H1 (cell line): ENCODE measurements at regions not wholly inside any gene's neighbourhood (a gene's known extent, or its start where the extent isn't known, plus 50 kb on each side); places are given as distances from the start of the nearest gene placed in this dataset.

Experiments
- CTCF ChIA-PET: fragments of 300-600 bp; sonication (Branson Sonifier 250); formaldehyde crosslinking; loops from one replicate; lab custom pipeline; 2021; ENCODE audit not compliant: partially characterized antibody; lab: Charles Lee
- POLR2A ChIA-PET: fragments of 300-600 bp; sonication (Branson Sonifier 250); formaldehyde crosslinking; loops from one replicate; lab custom pipeline; 2021; ENCODE audit warnings: inconsistent platforms; ENCODE audit not compliant: partially characterized antibody; lab: Charles Lee
- DNase-seq, 2 experiments: peaks; one replicate each; pipeline versions ENCODE4 v3.0.0 to v3.0.0-alpha.2; 2010 to 2022; ENCODE audit warnings: low spot score in 2 of 2, low read depth in 1 of 2, mixed read lengths in 1 of 2
- FAIRE-seq: peaks from 2 replicates; lab custom pipeline; 2011; peaks lifted over from hg19 to GRCh38; lab: Jason Lieb, UNC
- H2AFZ ChIP-seq: 2 replicates; pipeline ENCODE4 v1.8.1; 2012; ENCODE audit warnings: low read length, inconsistent platforms
- H2AK5ac ChIP-seq: 2 replicates; pipeline ENCODE4 v1.6.1; 2013; ENCODE audit warnings: low read depth, low read length
- H2BK120ac ChIP-seq: replicated peaks from 2 replicates; pipeline ENCODE3; 2013; ENCODE audit warnings: low read depth, low read length, inconsistent platforms
- H2BK12ac ChIP-seq: 2 replicates; pipeline ENCODE4 v1.6.1; 2013; ENCODE audit warnings: low read depth, low read length
- H2BK15ac ChIP-seq: 2 replicates; pipeline ENCODE4 v1.6.1; 2013; ENCODE audit warnings: low read length
- H2BK20ac ChIP-seq: 2 replicates; pipeline ENCODE4 v1.6.1; 2013; ENCODE audit warnings: low read length
- H2BK5ac ChIP-seq: 2 replicates; pipeline ENCODE4 v1.6.1; 2013; ENCODE audit warnings: low read depth, low read length
- H3K14ac ChIP-seq: 2 replicates; pipeline ENCODE4 v1.6.1; 2013; ENCODE audit warnings: inconsistent platforms; ENCODE audit not compliant: insufficient read length
- H3K18ac ChIP-seq: 2 replicates; pipeline ENCODE4 v1.6.1; 2013; ENCODE audit warnings: low read length; ENCODE audit errors: extremely low read depth
- H3K23ac ChIP-seq: 2 replicates; pipeline ENCODE4 v1.6.1; 2013; ENCODE audit warnings: inconsistent platforms; ENCODE audit not compliant: insufficient read length
- H3K23me2 ChIP-seq: 2 replicates; pipeline ENCODE4 v1.6.1; 2013; ENCODE audit warnings: low read depth, low read length
- H3K27ac ChIP-seq: 2 replicates; pipeline ENCODE4 v1.6.1; 2011; ENCODE audit warnings: low read depth, low read length, inconsistent platforms
- H3K27me3 ChIP-seq, 4 experiments: replicated peaks in 1 of 4; 1 replicate in 1 of 4; 2 replicates in 3 of 4; pipeline versions ENCODE4 v1.6.1 to v1.8.1; 2011 to 2013; ENCODE audit warnings: low read length in 3 of 4, mild to moderate bottlenecking in 3 of 4, inconsistent platforms in 2 of 4, mixed read lengths in 2 of 4, moderate library complexity in 1 of 4; ENCODE audit not compliant: control insufficient read depth in 3 of 4, insufficient read depth in 3 of 4; ENCODE audit errors: extremely low read depth in 1 of 4
- H3K36me3 ChIP-seq, 4 experiments: 2 replicates each; pipeline versions ENCODE4 v1.6.1 to v1.8.1; 2011 to 2013; ENCODE audit warnings: mild to moderate bottlenecking in 4 of 4, low read length in 3 of 4, moderate library complexity in 2 of 4, control low read depth in 1 of 4, inconsistent platforms in 1 of 4; ENCODE audit not compliant: insufficient read depth in 4 of 4, control insufficient read depth in 2 of 4
- H3K4ac ChIP-seq: replicated peaks from 2 replicates; pipeline ENCODE3; 2013; ENCODE audit warnings: low read length, low read depth, mixed read lengths, inconsistent platforms; ENCODE audit not compliant: insufficient read length
- H3K4me1 ChIP-seq, 4 experiments: replicated peaks in 1 of 4; 1 replicate in 1 of 4; 2 replicates in 3 of 4; pipeline versions ENCODE4 v1.6.1 to v1.8.1; 2011 to 2013; ENCODE audit warnings: low read length in 3 of 4, inconsistent platforms in 2 of 4, mixed read lengths in 1 of 4; ENCODE audit not compliant: insufficient read depth in 4 of 4, control insufficient read depth in 3 of 4
- H3K4me2 ChIP-seq, 2 experiments: 2 replicates each; pipeline versions ENCODE4 v1.6.1 to v1.8.1; 2011 to 2013; ENCODE audit warnings: low read depth in 2 of 2, low read length in 2 of 2, control low read depth in 1 of 2, inconsistent platforms in 1 of 2, mild to moderate bottlenecking in 1 of 2; ENCODE audit not compliant: insufficient read depth in 1 of 2
- H3K4me3 ChIP-seq, 4 experiments: fragments of 200-600, 300-600 bp in 1 of 4; sonication (generic), shearing (Covaris generic), sonication (Bioruptor Twin) in 1 of 4; 2 replicates each; pipeline versions ENCODE4 v1.5.1 to v1.8.1; 2011 to 2016; ENCODE audit warnings: low read length in 4 of 4, low read depth in 3 of 4, control low read depth in 2 of 4, inconsistent platforms in 2 of 4, mild to moderate bottlenecking in 2 of 4, mixed read lengths in 1 of 4, moderate library complexity in 1 of 4; ENCODE audit not compliant: insufficient read depth in 2 of 4; ENCODE audit errors: extremely low read depth in 1 of 4
- H3K56ac ChIP-seq: replicated peaks from 2 replicates; pipeline ENCODE3; 2013; ENCODE audit warnings: low read depth, mild to moderate bottlenecking, mixed read lengths, low read length, inconsistent platforms; ENCODE audit not compliant: insufficient read length
- H3K79me1 ChIP-seq: 2 replicates; pipeline ENCODE4 v1.6.1; 2013; ENCODE audit warnings: low read depth, low read length, control low read depth
- H3K79me2 ChIP-seq, 2 experiments: 2 replicates each; pipeline versions ENCODE4 v1.6.1 to v1.8.1; 2012 to 2013; ENCODE audit warnings: low read length in 2 of 2, mild to moderate bottlenecking in 2 of 2, inconsistent platforms in 1 of 2; ENCODE audit not compliant: insufficient read depth in 2 of 2, control insufficient read depth in 1 of 2
- H3K9ac ChIP-seq, 4 experiments: replicated peaks in 1 of 4; 1 replicate in 1 of 4; 2 replicates in 3 of 4; pipeline versions ENCODE4 v1.6.1 to v1.8.1; 2011 to 2013; ENCODE audit warnings: low read depth in 3 of 4, low read length in 3 of 4, control low read depth in 2 of 4, mild to moderate bottlenecking in 2 of 4, moderate library complexity in 2 of 4, inconsistent platforms in 1 of 4; ENCODE audit errors: extremely low read depth in 1 of 4
- H3K9me3 ChIP-seq, 2 experiments: 2 replicates each; pipeline versions ENCODE4 v1.6.1 to v1.8.1; 2012 to 2013; ENCODE audit warnings: mild to moderate bottlenecking in 2 of 2, moderate library complexity in 2 of 2, control low read depth in 1 of 2, inconsistent platforms in 1 of 2, low read depth in 1 of 2, low read length in 1 of 2, mixed read lengths in 1 of 2; ENCODE audit not compliant: insufficient read depth in 2 of 2
- H4K20me1 ChIP-seq, 2 experiments: replicated peaks in 1 of 2; 2 replicates each; pipeline versions ENCODE3 to v1.8.1; 2011 to 2013; ENCODE audit warnings: inconsistent platforms in 2 of 2, low read length in 2 of 2, mild to moderate bottlenecking in 1 of 2; ENCODE audit not compliant: insufficient read depth in 2 of 2, control insufficient read depth in 1 of 2
- H4K5ac ChIP-seq: 2 replicates; pipeline ENCODE4 v1.6.1; 2013; ENCODE audit warnings: low read length, low read depth, mixed read lengths, inconsistent platforms; ENCODE audit not compliant: insufficient read length
- H4K8ac ChIP-seq: 2 replicates; pipeline ENCODE4 v1.8.0; 2013; ENCODE audit warnings: mild to moderate bottlenecking, moderate library complexity, low read length, inconsistent platforms; ENCODE audit not compliant: insufficient read depth; ENCODE audit errors: extremely low read depth
- H4K91ac ChIP-seq: replicated peaks from 2 replicates; pipeline ENCODE3; 2013; ENCODE audit warnings: low read length, mixed read lengths, inconsistent platforms; ENCODE audit not compliant: insufficient read length
- CEBPB ChIP-seq: IDR thresholded peaks from 2 replicates; pipeline ENCODE4 v1.6.1; 2012; ENCODE audit warnings: low read depth, low read length
- EGR1 ChIP-seq: IDR thresholded peaks from 2 replicates; pipeline ENCODE4 v1.6.1; 2011; ENCODE audit warnings: low read depth, low read length, borderline replicate concordance
- JUND ChIP-seq: IDR thresholded peaks from 2 replicates; pipeline ENCODE4 v1.6.1; 2011; ENCODE audit warnings: mild to moderate bottlenecking, improper control_type of control experiment, low read length
- KDM1A ChIP-seq: fragments of 200-600, 300-600 bp; sonication (generic); IDR thresholded peaks from 2 replicates; pipeline ENCODE4 v1.7.1; 2016; ENCODE audit warnings: mild to moderate bottlenecking, low read length, borderline replicate concordance
- KDM4A ChIP-seq: IDR thresholded peaks from one replicate; pipeline ENCODE4 v1.7.1; 2012; ENCODE audit warnings: low read depth, mild to moderate bottlenecking, moderate library complexity, low read length, inconsistent platforms; ENCODE audit not compliant: severe bottlenecking
- KDM5A ChIP-seq: fragments of 200-600 bp; IDR thresholded peaks from 2 replicates; pipeline ENCODE4 v1.7.1; 2012; ENCODE audit warnings: mild to moderate bottlenecking, low read length, inconsistent platforms, mixed read lengths
- MAFK ChIP-seq: IDR thresholded peaks from 2 replicates; pipeline ENCODE4 v1.6.1; 2012; ENCODE audit warnings: low read depth, mild to moderate bottlenecking, improper control_type of control experiment, low read length
- NANOG ChIP-seq: IDR thresholded peaks from 2 replicates; pipeline ENCODE4 v1.6.1; 2011; ENCODE audit warnings: low read length, low read depth, mild to moderate bottlenecking, inconsistent platforms; ENCODE audit not compliant: insufficient read depth, poor library complexity, severe bottlenecking
- NRF1 ChIP-seq: IDR thresholded peaks from 2 replicates; pipeline ENCODE4 v1.6.1; 2011; ENCODE audit warnings: mild to moderate bottlenecking, low read depth, low read length, improper control_type of control experiment
- RAD21 ChIP-seq, 2 experiments: IDR thresholded peaks in 1 of 2; conservative IDR thresholded peaks in 1 of 2; 2 replicates each; pipeline ENCODE4 v1.6.1; 2011; ENCODE audit warnings: low read depth in 2 of 2, low read length in 2 of 2, improper control_type of control experiment in 1 of 2, inconsistent platforms in 1 of 2, mild to moderate bottlenecking in 1 of 2, moderate library complexity in 1 of 2
- RBBP5 ChIP-seq: IDR thresholded peaks from 2 replicates; pipeline ENCODE4 v1.7.1; 2012; ENCODE audit warnings: low read depth, mild to moderate bottlenecking, inconsistent platforms, low read length, moderate library complexity, borderline replicate concordance
- SRF ChIP-seq: IDR thresholded peaks from 2 replicates; pipeline ENCODE4 v1.6.1; 2011; ENCODE audit warnings: mild to moderate bottlenecking, low read depth, low read length, moderate library complexity
- TAF1 ChIP-seq: IDR thresholded peaks from 2 replicates; pipeline ENCODE4 v1.6.1; 2011; ENCODE audit warnings: mild to moderate bottlenecking, low read depth, low read length
- TCF12 ChIP-seq: IDR thresholded peaks from 2 replicates; pipeline ENCODE4 v1.6.1; 2011; ENCODE audit warnings: low read depth, mild to moderate bottlenecking, low read length
- YY1 ChIP-seq: IDR thresholded peaks from 2 replicates; pipeline ENCODE4 v1.6.1; 2011; ENCODE audit warnings: low read depth, mild to moderate bottlenecking, low read length
- WGBS, 2 experiments: shearing (Covaris generic) in 1 of 2; methylation state at CpG; one replicate each; pipeline versions ENCODE4 v1.1.6 to v1.1.7; 2013 to 2015; ENCODE audit warnings: low lambda C conversion rate in 2 of 2, mixed read lengths in 2 of 2, inconsistent platforms in 1 of 2, low coverage in 1 of 2, missing lambda C conversion rate in 1 of 2; ENCODE audit not compliant: insufficient replicate concordance in 2 of 2, insufficient coverage in 1 of 2, insufficient read length in 1 of 2; ENCODE audit errors: extremely low coverage in 1 of 2, missing lambda C conversion rate in 1 of 2; 5-methylcytosine and 5-hydroxymethylcytosine counted together

DNA sequence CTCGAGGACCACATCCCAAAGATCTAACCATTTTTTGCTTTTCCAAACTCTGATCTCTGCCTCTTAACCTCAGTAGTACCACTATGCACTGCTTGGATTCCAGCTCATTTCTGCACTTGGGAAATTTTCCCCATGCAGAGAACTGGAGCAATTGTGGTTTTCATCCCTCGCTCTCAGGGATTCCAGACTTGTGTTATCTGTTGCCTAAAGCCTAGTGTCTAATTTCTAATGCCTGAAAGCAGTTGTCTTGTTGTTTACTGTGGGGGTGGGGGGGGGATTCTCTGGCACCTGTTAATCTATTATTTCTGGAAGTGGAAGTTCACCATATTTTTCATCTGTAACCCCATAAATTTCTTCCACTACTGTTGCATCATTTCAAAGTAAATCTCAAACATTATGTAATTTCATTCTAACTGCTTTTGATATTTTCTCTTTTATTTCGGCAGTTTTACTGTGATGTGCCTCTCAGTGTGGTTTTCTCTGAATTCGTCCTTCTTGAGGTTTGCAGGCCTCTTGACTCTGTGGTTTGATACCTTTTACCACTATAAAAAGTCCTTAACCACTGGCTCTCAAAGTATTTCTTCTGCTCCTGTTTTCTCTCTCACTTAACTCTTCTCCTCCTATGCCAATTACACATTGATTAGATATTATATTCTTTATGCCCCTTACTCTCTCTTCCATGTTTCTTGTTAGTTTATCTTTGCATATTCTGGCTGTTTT, 205.6 kb upstream of the EOLA2 start:
- H2BK15ac ChIP-seq = no peak overlapping the region
- no peak overlapping the region for H3K56ac ChIP-seq
- no peak overlapping the region for H2BK20ac ChIP-seq
- H3K79me1 ChIP-seq = no peaks in the 10 kb centered on the region
- no peak overlapping the region for H3K27ac ChIP-seq
- ChIA-PET CTCF (no interaction called here), POLR2A (no interaction called here)
- FAIRE-seq (no peak), DNase-seq (no peak)
- H4K20me1 ChIP-seq = no peaks in the 10 kb centered on the region
- no peak overlapping the region for H3K4me2 ChIP-seq
- no peak overlapping the region for H3K9ac ChIP-seq
- no peak overlapping the region for H3K14ac ChIP-seq
- H3K4me3 ChIP-seq = no peak overlapping the region
- H4K8ac ChIP-seq = no peak overlapping the region
- H2BK12ac ChIP-seq = no peak overlapping the region
- H3K36me3 ChIP-seq = no peaks in the 10 kb centered on the region
- H3K9me3 ChIP-seq = no peaks in the 10 kb centered on the region
- H3K23me2 ChIP-seq = no peaks in the 10 kb centered on the region
- H3K18ac ChIP-seq = no peak overlapping the region
- no peak overlapping the region for H4K91ac ChIP-seq
- H3K27me3 ChIP-seq = no peaks in the 10 kb centered on the region
- no peak overlapping the region for H2AFZ ChIP-seq
- H3K4ac ChIP-seq = no peak overlapping the region
- no peak overlapping the region for H2AK5ac ChIP-seq
- no peak overlapping the region for H2BK120ac ChIP-seq
- H2BK5ac ChIP-seq = no peak overlapping the region
- H4K5ac ChIP-seq = no peak overlapping the region
- WGBS, 2 experiments = 90% methylated on average over 4 of the region's 4 CpGs; no CpG with 5 or more reads in 1 of the 2 experiments
- H3K23ac ChIP-seq = no peak overlapping the region
- no peaks in the 10 kb centered on the region for H3K4me1 ChIP-seq
- H3K79me2 ChIP-seq = no peaks in the 10 kb centered on the region
- TF ChIP-seq KDM4A = no peak
- no peak for TF ChIP-seq EGR1
- TF ChIP-seq JUND = no peak
- no peak for TF ChIP-seq TCF12
- no peak for TF ChIP-seq NRF1
- no peak for TF ChIP-seq KDM1A
- TF ChIP-seq KDM5A = no peak
- TF ChIP-seq RBBP5 = no peak
- TF ChIP-seq RAD21 (IDR thresholded peaks at IDR 0.05 in 1 of 2, conservative IDR thresholded peaks at IDR 0.05 in 1 of 2; ENCODE audit: low read depth in 2 of 2, low read length in 2 of 2) = no peak
- no peak for TF ChIP-seq NANOG
- TF ChIP-seq YY1 = no peak
- TF ChIP-seq TAF1 = no peak
- no peak for TF ChIP-seq MAFK
- no peak for TF ChIP-seq CEBPB
- TF ChIP-seq SRF = no peak
